BJ (cell line): ENCODE measurements at regions not wholly inside any gene's neighbourhood (a gene's known extent, or its start where the extent isn't known, plus 50 kb on each side); places are given as distances from the start of the nearest gene placed in this dataset.
"Not testable (repeated sequence)": the region's sequence is repeated elsewhere in the genome, so short reads cannot be mapped to it uniquely, and the experiment has no call there.

ENCODE experiments used
- CTCF ChIA-PET: fragments of 350-600 bp; formaldehyde crosslinking; extraction: SDS; loops from one replicate; lab custom pipeline; 2021; ENCODE audit warnings: antibody characterized with exemption, inconsistent platforms; lab: Yijun Ruan, JAX
- POLR2A ChIA-PET: fragments of 300-600 bp; sonication (Branson Sonifier 250); formaldehyde crosslinking; extraction: SDS; loops from one replicate; lab custom pipeline; 2021; ENCODE audit warnings: antibody characterized with exemption; lab: Charles Lee
- DNase-seq: peaks from one replicate; pipeline ENCODE4 v3.0.0-alpha.2; 2011; ENCODE audit warnings: low read depth
- H3K27me3 ChIP-seq: 2 replicates; pipeline ENCODE4 v1.6.0; 2011; ENCODE audit warnings: low read length; ENCODE audit not compliant: control insufficient read depth, insufficient read depth
- H3K36me3 ChIP-seq: 2 replicates; pipeline ENCODE4 v1.5.1; 2011; ENCODE audit warnings: low read length; ENCODE audit not compliant: control insufficient read depth, insufficient read depth
- H3K4me3 ChIP-seq: 2 replicates; pipeline ENCODE4 v1.5.1; 2011; ENCODE audit warnings: low read depth, mild to moderate bottlenecking, control low read depth, low read length
- TF ChIP-seq, protein P1 (sequence below): IDR thresholded peaks from 2 replicates; pipeline ENCODE4 v1.5.1; 2011; ENCODE audit warnings: low read depth, mild to moderate bottlenecking, control low read depth, inconsistent platforms, low read length, moderate library complexity; ENCODE audit not compliant: insufficient read depth

DNA sequence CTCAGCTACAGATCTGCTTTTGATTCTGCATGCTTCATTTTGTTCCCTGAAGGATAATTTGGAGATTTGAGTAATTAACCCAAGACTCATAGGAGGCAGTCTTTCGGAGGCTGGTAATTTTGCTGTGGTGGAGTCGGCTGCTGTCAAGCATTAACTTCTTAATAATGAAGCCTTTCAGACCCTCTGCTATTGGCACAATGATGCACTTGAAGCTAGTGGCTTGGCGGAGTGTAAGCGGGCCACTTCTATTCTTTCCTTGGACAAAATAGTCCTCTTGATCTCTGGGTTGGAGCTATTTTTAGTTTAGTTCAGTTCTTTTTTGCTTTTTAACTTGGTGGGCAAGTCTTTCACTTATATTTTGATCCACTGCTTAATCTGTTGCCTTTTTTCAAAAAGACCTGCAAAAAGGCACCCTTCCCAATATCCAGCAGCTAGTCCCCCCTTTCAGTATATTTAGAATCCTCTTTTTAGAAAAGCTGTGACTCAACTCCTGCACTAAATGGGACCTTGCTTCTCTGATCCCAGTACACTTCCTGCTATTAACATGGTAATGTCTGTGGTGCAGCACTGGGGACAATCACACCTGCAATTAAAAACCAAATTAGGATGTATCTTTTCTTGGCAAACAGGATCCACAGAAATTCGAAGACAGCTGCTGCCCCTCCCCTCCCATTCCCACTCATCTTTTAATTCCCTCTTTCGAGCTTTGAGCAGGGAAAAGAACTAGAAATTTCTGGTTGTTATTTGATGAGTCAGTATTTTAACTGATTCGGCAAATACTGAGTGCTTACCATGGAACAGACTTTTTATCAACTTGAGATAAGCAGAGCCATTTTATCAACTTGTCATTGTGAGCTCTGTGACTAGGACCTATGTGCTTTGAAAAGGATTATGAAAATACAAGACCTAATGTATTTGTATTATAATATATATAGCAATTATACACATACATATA, 169.4 kb upstream of the ANKRD55 start:
- H3K4me3 ChIP-seq, result no peak overlapping the region
- DNase-seq, result no peak
- TF ChIP-seq, protein P1, sequence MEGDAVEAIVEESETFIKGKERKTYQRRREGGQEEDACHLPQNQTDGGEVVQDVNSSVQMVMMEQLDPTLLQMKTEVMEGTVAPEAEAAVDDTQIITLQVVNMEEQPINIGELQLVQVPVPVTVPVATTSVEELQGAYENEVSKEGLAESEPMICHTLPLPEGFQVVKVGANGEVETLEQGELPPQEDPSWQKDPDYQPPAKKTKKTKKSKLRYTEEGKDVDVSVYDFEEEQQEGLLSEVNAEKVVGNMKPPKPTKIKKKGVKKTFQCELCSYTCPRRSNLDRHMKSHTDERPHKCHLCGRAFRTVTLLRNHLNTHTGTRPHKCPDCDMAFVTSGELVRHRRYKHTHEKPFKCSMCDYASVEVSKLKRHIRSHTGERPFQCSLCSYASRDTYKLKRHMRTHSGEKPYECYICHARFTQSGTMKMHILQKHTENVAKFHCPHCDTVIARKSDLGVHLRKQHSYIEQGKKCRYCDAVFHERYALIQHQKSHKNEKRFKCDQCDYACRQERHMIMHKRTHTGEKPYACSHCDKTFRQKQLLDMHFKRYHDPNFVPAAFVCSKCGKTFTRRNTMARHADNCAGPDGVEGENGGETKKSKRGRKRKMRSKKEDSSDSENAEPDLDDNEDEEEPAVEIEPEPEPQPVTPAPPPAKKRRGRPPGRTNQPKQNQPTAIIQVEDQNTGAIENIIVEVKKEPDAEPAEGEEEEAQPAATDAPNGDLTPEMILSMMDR, result no peak
- ChIA-PET CTCF (interaction anchor here (1.0 kb wide), 1 partner anchor 9 kb away, joined by 3 read pairs; no protein-coding TSS in a partner anchor), POLR2A (no interaction called here)
- no peaks in the 10 kb centered on the region; the same call in 1 of the 2 replicates for H3K27me3 ChIP-seq
- no peaks in the 10 kb centered on the region for H3K36me3 ChIP-seq

DNA sequence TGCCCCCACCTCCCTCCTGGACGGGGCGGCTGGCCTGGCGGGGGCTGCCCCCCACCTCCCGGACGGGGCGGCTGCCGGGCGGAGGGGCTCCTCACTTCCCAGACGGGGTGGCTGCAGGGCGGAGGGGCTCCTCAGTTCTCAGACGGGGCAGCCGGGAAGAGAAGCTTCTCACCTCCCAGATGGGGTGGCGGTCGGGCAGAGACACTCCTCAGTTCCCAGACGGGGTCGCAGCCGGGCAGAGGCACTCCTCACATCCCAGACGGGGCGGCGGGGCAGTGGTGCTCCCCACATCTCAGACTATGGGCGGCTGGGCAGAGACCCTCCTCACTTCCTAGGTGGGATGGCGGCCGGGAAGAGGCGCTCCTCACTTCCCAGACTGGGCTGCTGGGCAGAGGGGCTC, 164.7 kb upstream of the ANKRD55 start:
- CTCF ChIA-PET, H3K4me3 ChIP-seq, H3K36me3 ChIP-seq, POLR2A ChIA-PET, DNase-seq, H3K27me3 ChIP-seq: not testable (repeated sequence)

DNA sequence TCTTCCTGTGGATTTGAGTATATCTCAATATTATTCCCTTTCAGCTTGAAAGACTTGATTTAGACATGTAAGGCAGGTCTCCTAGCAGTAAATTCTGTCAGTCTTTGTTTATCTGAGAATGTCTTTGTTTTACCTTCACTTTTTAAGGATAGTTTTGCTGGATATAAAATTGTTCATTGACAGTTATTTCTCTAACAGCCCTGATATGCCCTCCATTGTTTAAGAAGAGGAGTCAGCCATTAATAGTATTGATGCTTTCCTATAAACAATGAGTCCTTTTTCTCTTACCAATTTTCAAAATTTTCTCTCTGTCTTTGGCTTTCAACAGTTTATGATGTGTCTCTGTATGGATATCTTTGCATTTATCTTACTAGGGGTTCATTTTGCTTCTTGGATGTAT, 163.5 kb upstream of the ANKRD55 start:
- ChIA-PET CTCF (no interaction called here), POLR2A (no interaction called here)
- no peaks in the 10 kb centered on the region for H3K36me3 ChIP-seq
- no peaks in the 10 kb centered on the region for H3K27me3 ChIP-seq
- TF ChIP-seq, protein P1, result no peak
- no peak overlapping the region for H3K4me3 ChIP-seq
- DNase-seq, result no peak

DNA sequence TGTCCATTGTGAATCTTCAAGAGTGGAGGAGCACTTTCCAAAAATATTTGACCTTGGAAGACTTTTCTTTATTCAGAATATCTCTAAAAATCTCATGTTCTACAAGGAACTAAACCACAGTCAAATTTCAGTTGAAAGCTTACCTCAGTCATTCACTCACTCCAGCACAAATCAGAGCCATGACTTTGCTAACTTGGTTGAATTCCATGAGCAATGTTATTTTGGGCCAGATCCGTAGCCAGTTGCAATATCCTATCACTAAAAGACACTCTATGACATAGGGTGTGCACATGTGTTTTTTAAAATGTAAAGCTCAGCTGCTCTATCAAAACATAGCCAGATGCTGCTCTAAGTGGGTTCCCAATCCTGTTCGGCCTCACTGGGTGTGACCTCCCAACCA, 156.1 kb upstream of the ANKRD55 start:
- Histone ChIP-seq H3K36me3 (no peaks in the 10 kb centered on the region), H3K4me3 (no peak overlapping the region), H3K27me3 (no peaks in the 10 kb centered on the region)
- CTCF ChIA-PET, result interaction anchor here (0.7 kb wide), 1 partner anchor 95 kb away, joined by 3 read pairs; no protein-coding TSS in a partner anchor
- TF ChIP-seq, protein P1, result no peak
- POLR2A ChIA-PET, result no interaction called here
- no peak for DNase-seq

DNA sequence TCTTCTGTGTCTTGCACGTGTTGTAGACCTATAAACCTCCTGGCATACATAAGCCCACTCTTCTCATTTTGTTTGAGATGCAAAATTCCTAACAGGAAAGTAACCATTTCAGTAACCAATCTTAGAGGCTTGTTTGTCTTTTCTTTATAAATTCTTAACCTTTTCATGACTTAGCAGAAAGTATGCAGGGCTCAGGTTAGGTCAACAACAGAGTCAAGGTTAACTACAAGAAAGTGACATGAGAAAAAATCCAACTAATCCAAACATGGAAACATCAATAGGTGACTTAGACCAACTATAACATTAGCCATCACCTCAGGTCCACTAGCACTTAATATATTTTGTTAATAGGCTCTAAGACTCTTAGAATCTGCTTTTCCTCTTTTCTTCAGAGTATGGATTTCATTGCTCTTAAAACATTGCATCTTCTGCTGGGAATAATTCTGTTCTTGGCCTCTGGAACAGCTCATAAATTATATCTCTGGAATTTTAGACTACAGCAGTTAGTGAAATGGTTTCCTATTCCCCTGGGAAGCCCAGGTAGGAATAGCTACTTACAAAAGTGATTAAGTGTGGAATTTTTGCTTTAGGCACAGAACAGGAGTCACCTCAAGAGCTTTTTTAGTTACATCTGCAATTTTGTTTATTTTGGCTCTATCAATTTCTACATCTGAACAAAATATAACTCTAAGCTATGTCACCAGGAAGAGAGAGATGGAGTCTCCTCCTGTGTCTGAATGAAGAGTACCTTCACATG, 155.3 kb upstream of the ANKRD55 start:
- no peaks in the 10 kb centered on the region for H3K27me3 ChIP-seq
- ChIA-PET POLR2A (no interaction called here), CTCF (no interaction called here)
- DNase-seq, result no peak
- no peaks in the 10 kb centered on the region for H3K36me3 ChIP-seq
- no peak overlapping the region for H3K4me3 ChIP-seq
- TF ChIP-seq, protein P1, result no peak
